PC-9 (cell line): ENCODE measurements at regions not wholly inside any gene's neighbourhood (a gene's known extent, or its start where the extent isn't known, plus 50 kb on each side); places are given as distances from the start of the nearest gene placed in this dataset.
"Not testable (repeated sequence)": the region's sequence is repeated elsewhere in the genome, so short reads cannot be mapped to it uniquely, and the experiment has no call there.

Source experiments
- BruUV-seq: library from RNA; stranded (reverse); fragments of 400-500 nt; replicated peaks from 2 replicates; lab custom pipeline; 2021; lab: Mats Ljungman, UMichigan
- CTCF ChIA-PET: fragments of 300-600 bp; sonication (Branson Sonifier 250); formaldehyde crosslinking; loops from one replicate; lab custom pipeline; 2022; ENCODE audit warnings: antibody characterized with exemption; lab: Charles Lee
- POLR2A ChIA-PET: fragments of 300-600 bp; sonication (Branson Sonifier 250); formaldehyde crosslinking; loops from one replicate; lab custom pipeline; 2022; ENCODE audit warnings: antibody characterized with exemption; ENCODE audit not compliant: unreplicated experiment; lab: Charles Lee
- DNase-seq, 2 experiments: peaks; one replicate each; pipeline versions ENCODE4 v3.0.0 to v3.0.0-alpha.2; 2015 to 2022; ENCODE audit warnings: mixed read lengths in 1 of 2
- H2AFZ ChIP-seq: fragments of 200-600 bp; sonication (generic); 2 replicates; pipeline ENCODE4 v1.8.1; 2017; ENCODE audit warnings: antibody characterized with exemption
- H3F3A ChIP-seq: fragments of 200-600 bp; sonication (generic); 2 replicates; pipeline ENCODE4 v1.8.1; 2017; ENCODE audit warnings: antibody characterized with exemption, mild to moderate bottlenecking, low read depth; ENCODE audit not compliant: insufficient read depth
- H3K27ac ChIP-seq: fragments of 200-600 bp; sonication (generic); 2 replicates; pipeline ENCODE4 v1.6.1; 2016; ENCODE audit warnings: mixed run types
- H3K27me3 ChIP-seq: fragments of 200-600 bp; sonication (generic); 2 replicates; pipeline ENCODE4 v1.6.1; 2016; ENCODE audit warnings: low read depth, mixed run types; ENCODE audit not compliant: insufficient read depth
- H3K36me3 ChIP-seq: fragments of 200-600 bp; sonication (generic); 2 replicates; pipeline ENCODE4 v1.6.1; 2016; ENCODE audit warnings: low read depth, mixed run types
- H3K4me1 ChIP-seq: fragments of 200-600 bp; sonication (generic); replicated peaks from 2 replicates; pipeline ENCODE4 v1.6.1; 2016; ENCODE audit warnings: mixed run types; ENCODE audit not compliant: insufficient read depth
- H3K4me2 ChIP-seq: fragments of 200-600 bp; sonication (generic); 2 replicates; pipeline ENCODE4 v1.6.1; 2017; ENCODE audit warnings: mixed run types
- H3K4me3 ChIP-seq: fragments of 200-600 bp; sonication (generic); 2 replicates; pipeline ENCODE4 v1.6.1; 2016; ENCODE audit warnings: mixed run types
- H3K79me2 ChIP-seq: fragments of 200-600 bp; sonication (generic); 2 replicates; pipeline ENCODE4 v1.6.1; 2017; ENCODE audit warnings: low read depth, mixed run types
- H3K9me2 ChIP-seq: fragments of 200-600 bp; sonication (generic); 2 replicates; pipeline ENCODE4 v1.8.1; 2017; ENCODE audit warnings: mild to moderate bottlenecking; ENCODE audit not compliant: insufficient read depth
- H3K9me3 ChIP-seq: fragments of 200-600 bp; sonication (generic); 2 replicates; pipeline ENCODE4 v1.8.1; 2016; ENCODE audit warnings: low read depth; ENCODE audit not compliant: insufficient read depth
- H4K20me1 ChIP-seq: fragments of 200-600 bp; sonication (generic); 2 replicates; pipeline ENCODE4 v1.8.1; 2017; ENCODE audit not compliant: insufficient read depth
- CTCF ChIP-seq: fragments of 200-600 bp; sonication (generic); conservative IDR thresholded peaks from 2 replicates; pipeline ENCODE4 v1.6.1; 2017; ENCODE audit warnings: mixed run types, antibody characterized with exemption, mild to moderate bottlenecking, moderate library complexity
- EZH2 ChIP-seq: fragments of 200-600 bp; sonication (generic); IDR thresholded peaks from 2 replicates; pipeline ENCODE4 v1.8.0; 2017; ENCODE audit warnings: antibody characterized with exemption, low read depth
- intact Hi-C: fragments of 100-400 bp; cut with micrococcal nuclease; formaldehyde crosslinking; loops from one replicate; pipeline ENCODE4 v1.10.0; 2022; ENCODE audit not compliant: unreplicated experiment

- BruUV-seq = TSS peak; percentile 81
- H3K4me2 ChIP-seq = peak overlapping the region; percentile 96
- H3K79me2 ChIP-seq = peaks cover 37% of the 10 kb centered on the region
- intact Hi-C loops = loop anchor here (1.0 to 10.0 kb wide), 2 partner anchors 79 to 175 kb away; no protein-coding TSS in a partner anchor
- TF ChIP-seq EZH2 = no peak
- TF ChIP-seq CTCF = no peak
- H4K20me1 ChIP-seq = no peaks in the 10 kb centered on the region
- peak; percentile 75 to 81 for DNase-seq
- peak overlapping the region; percentile 69 for H3K27ac ChIP-seq
- no peaks in the 10 kb centered on the region for H3K27me3 ChIP-seq
- H3K9me2 ChIP-seq = no peaks in the 10 kb centered on the region
- POLR2A ChIA-PET = no interaction called here
- peak overlapping the region; percentile 96 for H2AFZ ChIP-seq
- H3F3A ChIP-seq = no peaks in the 10 kb centered on the region
- H3K4me1 ChIP-seq = peaks cover 10% of the 10 kb centered on the region
- CTCF ChIA-PET = interaction anchor here (0.6 kb wide), 1 partner anchor 35 kb away, joined by 5 read pairs; no protein-coding TSS in a partner anchor
- no peaks in the 10 kb centered on the region for H3K36me3 ChIP-seq
- no peaks in the 10 kb centered on the region for H3K9me3 ChIP-seq
- peak overlapping the region; percentile 99 for H3K4me3 ChIP-seq
Measured at GRCh38 chrX:73943693-73944562, 91.4 kb upstream of the XIST start.

GRCh38 chrX:73940893-73941470, 88.5 kb upstream of the XIST start:
- no TSS peak for BruUV-seq
- ChIA-PET POLR2A (interaction anchor here (0.6 kb wide), 1 partner anchor 60 kb away, joined by 3 read pairs; no protein-coding TSS in a partner anchor), CTCF (no interaction called here)
- Histone ChIP-seq H3K9me3 (no peaks in the 10 kb centered on the region), H3K27ac (no peak overlapping the region), H3F3A (no peaks in the 10 kb centered on the region), H4K20me1 (no peaks in the 10 kb centered on the region), H3K27me3 (no peaks in the 10 kb centered on the region), H2AFZ (no peak overlapping the region), H3K36me3 (no peaks in the 10 kb centered on the region), H3K4me2 (no peak overlapping the region), H3K79me2 (peaks cover 16% of the 10 kb centered on the region), H3K4me1 (peaks cover 10% of the 10 kb centered on the region), H3K4me3 (no peak overlapping the region), H3K9me2 (no peaks in the 10 kb centered on the region)
- TF ChIP-seq CTCF (no peak), EZH2 (no peak)
- intact Hi-C loops = loop anchor here (10.0 kb wide), 1 partner anchor 76 kb away; no protein-coding TSS in a partner anchor
- DNase-seq = no peak

GRCh38 chrX:73937843-73938242, 85.3 kb upstream of the XIST start:
- DNase-seq = peak in 1 of 2 experiments; percentile 54
- H2AFZ ChIP-seq, H3K4me2 ChIP-seq, H3K4me3 ChIP-seq, H3K27me3 ChIP-seq, H3K27ac ChIP-seq, CTCF ChIA-PET, H3K36me3 ChIP-seq, H3K79me2 ChIP-seq, POLR2A ChIA-PET, BruUV-seq, H3K4me1 ChIP-seq, H4K20me1 ChIP-seq, H3K9me2 ChIP-seq, H3K9me3 ChIP-seq, H3F3A ChIP-seq, intact Hi-C loops: not testable (repeated sequence)
